Right lobe of liver (tissue), 4 donors: ENCODE measurements at regions not wholly inside any gene's neighbourhood (a gene's known extent, or its start where the extent isn't known, plus 50 kb on each side); places are given as distances from the start of the nearest gene placed in this dataset.

Source experiments
- POLR2A ChIP-seq: fragments of 450-650 bp; IDR thresholded peaks from one replicate; pipeline ENCODE4 v1.6.1; 2017; ENCODE audit warnings: antibody characterized with exemption, mild to moderate bottlenecking
- TF ChIP-seq, protein P1 (sequence below), 4 donors: fragments of 200-600 bp in 3 of 4; fragments of 450-650 bp in 1 of 4; IDR thresholded peaks; one replicate each; pipeline versions ENCODE4 v1.5.1 to v1.8.0; 2016 to 2022; ENCODE audit warnings: antibody characterized with exemption in 4 of 4, mild to moderate bottlenecking in 2 of 4
- donor health status: DM: no; HTN: no; CAD: no.
- donor health status: DM: no; HTN: no; CAD: no.
- donor health status: DM: no; HTN: yes; CAD: no.

DNA sequence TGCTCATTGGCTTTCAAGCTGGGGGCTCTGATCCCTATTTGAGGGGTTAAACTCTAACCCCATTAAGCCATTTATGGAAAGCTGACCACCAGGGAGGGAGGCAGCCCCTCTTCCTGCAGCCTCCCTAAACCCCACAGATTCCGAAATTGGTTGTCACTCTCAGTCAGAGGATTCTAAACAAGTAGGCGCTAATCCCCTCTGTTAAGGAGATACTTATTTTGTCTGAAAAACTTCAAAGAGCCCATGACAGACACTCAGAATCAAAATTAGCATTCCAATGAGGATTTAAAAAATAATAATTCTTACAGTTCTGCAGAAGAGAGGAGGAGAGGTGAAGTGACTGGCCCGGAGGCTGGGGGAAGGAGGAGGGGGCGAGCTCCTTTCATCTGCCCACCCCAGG is 69.7 kb upstream of the LMO1 start:
- TF ChIP-seq, protein P1, sequence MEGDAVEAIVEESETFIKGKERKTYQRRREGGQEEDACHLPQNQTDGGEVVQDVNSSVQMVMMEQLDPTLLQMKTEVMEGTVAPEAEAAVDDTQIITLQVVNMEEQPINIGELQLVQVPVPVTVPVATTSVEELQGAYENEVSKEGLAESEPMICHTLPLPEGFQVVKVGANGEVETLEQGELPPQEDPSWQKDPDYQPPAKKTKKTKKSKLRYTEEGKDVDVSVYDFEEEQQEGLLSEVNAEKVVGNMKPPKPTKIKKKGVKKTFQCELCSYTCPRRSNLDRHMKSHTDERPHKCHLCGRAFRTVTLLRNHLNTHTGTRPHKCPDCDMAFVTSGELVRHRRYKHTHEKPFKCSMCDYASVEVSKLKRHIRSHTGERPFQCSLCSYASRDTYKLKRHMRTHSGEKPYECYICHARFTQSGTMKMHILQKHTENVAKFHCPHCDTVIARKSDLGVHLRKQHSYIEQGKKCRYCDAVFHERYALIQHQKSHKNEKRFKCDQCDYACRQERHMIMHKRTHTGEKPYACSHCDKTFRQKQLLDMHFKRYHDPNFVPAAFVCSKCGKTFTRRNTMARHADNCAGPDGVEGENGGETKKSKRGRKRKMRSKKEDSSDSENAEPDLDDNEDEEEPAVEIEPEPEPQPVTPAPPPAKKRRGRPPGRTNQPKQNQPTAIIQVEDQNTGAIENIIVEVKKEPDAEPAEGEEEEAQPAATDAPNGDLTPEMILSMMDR (IDR thresholded peaks at IDR 0.05), result no peak
- TF ChIP-seq POLR2A, result no peak
